Mesenteric fat pad (tissue), 1 donor: ENCODE measurements at regions not wholly inside any gene's neighbourhood (a gene's known extent, or its start where the extent isn't known, plus 50 kb on each side); places are given as distances from the start of the nearest gene placed in this dataset.

Experiments
- DNase-seq: peaks from one replicate; pipeline ENCODE4 v3.0.0-alpha.2; 2020; ENCODE audit warnings: low spot score
- donor health status: DM: yes; HTN: yes; CAD: no.

DNA sequence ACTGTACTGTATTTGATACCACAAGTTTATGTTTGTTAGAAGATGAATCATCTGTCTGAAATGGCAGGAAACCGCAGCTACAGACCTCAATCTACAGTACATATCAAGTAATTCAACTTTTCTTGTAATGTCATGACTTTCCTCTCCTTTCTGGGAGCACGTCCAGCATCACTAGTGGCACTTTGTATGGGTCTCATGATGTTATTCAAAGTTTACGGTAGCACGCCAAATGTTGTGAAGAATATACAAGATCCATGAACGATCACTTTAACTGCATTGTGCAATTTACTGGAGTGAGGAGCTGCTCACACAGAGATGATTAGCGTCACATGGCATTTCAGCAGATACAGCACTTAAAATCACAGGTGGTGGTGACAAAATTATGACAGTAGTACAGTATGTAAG is 257.8 kb upstream of the GNAI1 start:
- DNase-seq = no peak

DNA sequence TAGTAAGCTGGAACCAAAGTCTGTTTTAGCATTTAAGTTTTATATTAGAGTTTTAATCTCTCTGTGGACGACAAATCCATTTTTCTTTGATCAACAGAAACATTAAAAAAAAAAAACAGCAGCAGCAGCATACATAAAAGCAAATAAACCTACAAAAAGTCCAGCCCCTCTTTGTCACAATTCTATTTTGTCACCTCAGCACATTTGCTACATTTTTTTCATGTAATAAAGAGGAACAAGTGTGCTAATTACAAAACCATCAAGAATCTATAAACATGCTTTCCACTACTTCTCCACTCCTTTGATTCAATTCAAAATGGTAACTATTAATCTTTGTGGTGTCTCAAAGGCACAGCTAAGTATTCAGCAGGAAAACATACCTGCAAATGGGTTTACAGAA is 259.8 kb upstream of the GNAI1 start:
- no peak for DNase-seq

DNA sequence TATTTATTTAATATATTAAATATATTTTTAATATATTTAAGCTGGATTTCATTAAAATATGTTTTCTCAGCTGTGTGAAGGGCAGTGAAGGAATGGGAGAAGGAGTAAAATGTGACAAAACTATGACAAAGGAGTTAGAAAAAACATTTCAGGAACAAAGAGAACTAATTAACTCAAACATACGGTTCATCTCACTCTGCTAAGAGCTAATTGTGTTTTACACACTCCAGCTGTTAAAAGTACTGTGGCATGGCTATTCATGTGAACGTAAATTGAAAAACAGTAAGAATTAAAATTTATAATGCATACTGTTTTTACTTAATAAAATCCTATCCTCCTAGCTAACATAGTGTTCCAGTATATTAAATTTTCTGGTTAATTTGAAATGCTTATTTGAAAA is 262.5 kb upstream of the GNAI1 start:
- DNase-seq = no peak

DNA sequence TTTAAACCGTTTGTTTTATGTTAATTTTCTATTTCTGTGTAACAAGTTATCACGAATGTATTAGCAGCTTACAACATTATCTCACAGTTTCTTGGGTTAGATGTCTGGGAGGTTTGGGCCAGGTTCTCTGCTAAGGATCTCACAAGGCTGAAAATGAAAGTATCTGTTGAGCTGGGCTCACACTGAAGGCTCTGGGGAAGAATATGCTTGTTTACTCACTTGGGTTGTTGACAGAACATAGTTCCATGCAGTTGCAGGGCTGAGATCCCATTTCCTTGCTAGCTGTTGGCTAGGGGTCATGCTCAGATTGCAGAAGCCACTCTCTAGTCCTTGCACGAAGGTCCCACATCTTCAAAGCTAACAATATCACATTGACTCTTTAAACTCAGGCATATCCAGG is 266.6 kb upstream of the GNAI1 start:
- no peak for DNase-seq

DNA sequence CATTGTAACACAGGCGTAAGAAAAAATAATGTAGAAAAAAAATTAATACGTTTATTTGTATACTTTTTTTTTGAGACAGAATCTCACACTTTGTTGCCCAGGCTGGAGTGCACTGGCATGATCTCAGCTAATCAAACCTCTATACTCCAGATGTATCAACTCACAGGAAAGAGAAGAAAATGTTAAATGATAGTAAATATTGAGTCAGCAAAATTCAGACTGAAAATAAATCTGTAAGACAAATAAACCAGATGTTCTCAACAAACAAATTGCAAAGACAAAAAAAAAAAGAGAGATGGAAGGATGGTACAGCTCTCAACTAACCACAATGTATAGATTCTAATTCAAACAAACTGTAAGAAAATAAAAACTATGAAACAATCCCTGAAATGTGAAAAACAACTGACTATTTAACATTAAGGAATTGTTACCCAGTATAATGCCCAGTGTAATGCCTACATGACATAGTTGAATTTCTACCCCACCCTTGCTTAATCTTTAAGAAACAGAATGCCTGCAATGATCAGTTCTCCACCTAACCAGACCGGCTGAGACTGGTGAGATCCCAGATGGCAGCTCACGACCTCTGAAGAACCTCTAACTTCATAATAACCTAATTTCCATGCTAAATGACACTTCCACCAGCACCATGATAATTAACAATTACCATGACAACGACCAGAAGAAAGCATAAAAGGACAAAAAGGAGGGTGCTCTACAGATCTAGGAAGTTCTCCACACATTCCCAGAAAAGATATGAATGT is 272.0 kb upstream of the GNAI1 start:
- no peak for DNase-seq

DNA sequence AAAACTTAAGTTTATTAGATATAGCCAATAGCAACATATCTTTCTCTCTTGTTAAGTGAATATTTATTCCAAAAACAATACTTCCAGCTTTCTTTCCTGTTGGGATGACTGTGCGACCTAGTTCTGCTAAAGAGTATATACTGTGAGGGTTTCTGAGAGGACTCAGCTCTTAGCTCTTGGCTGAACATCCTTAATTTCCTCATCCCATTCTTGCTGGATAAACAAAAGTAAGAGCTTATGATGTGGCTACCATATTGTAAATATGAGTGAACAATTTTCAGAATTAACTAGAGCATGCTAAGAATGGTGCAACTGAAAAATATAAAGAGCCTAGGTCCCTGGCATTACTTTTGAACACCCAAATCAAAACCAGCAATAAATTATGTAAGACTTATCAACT is 279.5 kb upstream of the GNAI1 start:
- no peak for DNase-seq

DNA sequence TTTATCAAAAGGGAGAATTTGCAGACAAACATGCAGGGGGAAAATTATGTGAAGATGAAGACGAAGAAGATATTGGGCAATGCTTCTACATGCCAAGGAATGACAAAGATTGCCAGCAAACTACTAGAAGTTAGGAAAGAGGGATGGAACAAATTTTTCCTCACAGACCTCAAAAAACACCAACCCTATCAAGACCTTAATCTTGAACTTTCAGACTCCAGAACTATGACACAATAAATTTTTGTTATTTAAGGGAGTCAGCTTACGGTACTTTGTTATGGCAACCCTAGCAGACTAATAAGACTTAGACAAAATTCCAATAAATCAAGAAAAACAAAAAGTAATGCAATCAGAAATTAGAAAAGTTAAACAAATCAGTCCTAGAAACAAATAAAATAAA is 280.0 kb upstream of the GNAI1 start:
- DNase-seq = no peak

DNA sequence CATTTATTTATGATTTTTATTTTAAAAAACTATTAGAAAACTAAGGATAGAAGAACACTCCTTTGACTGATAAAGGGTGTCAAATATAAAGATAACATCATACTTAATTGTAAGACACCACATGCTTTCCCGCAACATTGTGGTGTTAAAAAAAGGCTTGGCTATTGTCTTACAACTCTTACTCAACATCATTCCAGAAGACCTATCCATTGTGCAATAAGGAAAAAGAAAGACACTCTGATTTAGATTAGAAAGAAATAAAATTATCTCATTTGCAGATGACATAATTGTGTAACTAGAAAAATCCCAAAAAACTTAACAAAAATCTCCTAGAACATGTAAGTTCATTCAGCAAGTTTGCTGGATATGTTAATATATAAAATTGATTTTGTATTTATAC is 296.7 kb upstream of the GNAI1 start:
- DNase-seq = no peak

DNA sequence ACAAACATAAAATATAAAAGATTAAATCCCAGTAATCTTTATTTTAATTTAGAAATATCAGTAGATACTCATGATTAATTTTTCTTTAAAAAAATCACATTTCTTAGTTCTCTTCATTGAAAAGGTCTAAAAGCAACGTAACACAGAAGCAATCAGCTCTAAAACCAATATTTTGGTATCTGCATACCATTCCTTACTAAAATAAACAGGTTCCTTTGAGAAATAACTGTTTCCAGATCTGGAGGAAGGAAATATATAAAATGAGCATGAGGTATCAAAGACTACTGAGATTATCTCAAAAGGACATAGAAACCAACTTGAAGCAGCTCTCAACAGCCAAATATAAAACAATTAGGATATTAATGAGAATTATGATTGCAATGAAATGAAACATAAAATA is 301.0 kb upstream of the GNAI1 start:
- DNase-seq = no peak

DNA sequence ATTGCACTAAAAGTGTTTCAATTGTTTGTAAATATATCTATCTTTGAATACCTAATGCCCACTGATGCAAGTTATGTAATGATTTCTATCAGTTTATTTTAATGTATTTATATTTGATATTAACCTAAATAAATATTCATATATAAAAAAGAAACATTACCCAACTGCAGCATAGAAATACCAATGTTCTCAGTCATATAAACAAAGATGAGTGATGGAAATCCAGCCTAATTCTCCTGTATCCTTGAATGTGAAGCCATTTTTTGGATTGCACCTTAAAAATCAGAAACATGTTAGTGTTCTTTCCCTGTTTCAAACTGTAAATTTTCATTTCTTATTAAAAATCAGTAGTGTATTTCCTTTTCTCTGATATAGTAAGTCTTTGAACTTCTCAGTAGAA is 305.8 kb upstream of the GNAI1 start:
- DNase-seq = no peak

DNA sequence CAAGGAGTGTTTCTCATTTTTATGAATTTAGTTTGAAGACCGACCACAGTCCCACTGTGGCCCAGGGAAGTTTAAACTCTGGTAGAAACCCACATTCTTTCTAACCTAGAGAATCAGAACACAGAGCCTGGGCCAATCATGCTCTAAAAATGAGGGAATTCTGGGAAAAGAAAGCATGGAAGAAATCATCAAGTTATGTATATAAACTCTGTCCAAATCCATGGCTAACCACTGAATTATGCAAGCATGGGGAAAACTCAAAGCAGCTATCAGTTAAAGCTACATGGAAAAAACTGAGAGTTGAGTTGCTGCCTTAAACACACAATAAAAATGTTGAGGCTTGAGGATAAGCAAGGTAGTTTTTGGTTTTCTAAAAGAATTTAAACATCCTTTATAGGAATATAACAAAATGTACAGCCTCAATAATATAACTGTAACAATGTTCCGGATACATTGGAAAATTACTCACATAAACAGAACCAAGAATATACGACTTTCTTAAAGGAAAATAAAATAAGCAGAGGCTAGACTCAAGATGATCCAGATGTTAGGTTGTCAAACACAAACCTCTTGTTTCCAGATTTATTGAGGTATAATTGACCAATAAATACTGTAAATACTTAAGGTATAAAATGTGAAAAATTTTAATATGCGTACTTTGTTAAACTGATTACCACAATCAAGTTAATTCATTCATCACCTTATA is 311.2 kb upstream of the GNAI1 start:
- no peak for DNase-seq

DNA sequence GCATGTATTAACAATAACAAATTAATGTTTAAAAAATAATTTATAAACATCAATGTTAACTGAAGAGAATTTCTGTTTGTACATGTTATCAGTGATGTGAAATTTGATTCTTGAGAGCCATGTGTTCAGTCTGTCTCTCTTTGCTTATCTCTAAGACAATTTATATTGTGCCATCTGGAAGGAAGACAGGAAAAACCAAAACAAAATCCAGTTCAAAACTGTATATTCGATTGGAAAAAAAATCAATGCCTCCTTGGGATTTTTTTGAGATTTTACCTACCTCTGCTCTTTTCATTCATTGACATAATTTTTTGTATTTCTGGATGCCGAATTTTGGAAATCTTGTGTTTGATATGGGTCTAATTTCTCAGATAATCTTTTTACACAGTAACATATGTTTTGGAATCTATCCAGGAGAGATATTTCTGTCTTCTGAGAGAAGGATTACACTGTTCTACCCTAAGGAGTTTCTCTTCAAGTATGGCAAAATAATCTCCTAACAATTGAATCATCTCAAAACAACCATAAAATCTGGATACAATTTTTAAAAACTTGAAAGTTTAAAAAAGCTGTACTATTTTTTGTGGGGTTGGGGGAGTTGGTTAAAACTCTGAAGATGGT is 311.9 kb upstream of the GNAI1 start:
- no peak for DNase-seq

DNA sequence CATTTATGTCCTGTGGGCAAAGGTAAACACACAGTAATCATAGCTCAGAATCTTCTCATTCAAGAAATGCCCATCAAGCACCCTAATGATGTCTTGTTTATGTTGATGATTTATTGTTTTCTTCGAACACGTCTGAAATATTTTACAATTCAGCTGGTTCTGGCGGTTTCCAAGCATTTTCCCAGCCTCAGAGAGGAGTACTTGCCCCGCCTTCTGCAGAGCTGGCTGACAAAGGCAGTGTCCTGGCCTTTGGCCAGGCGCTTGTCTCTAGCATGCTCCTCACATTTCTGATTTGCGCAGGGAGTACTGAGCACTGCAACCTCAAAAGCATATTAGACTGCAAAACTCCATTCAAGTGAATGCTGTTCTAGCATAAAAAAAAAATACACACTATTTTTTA is 314.2 kb upstream of the GNAI1 start:
- no peak for DNase-seq

DNA sequence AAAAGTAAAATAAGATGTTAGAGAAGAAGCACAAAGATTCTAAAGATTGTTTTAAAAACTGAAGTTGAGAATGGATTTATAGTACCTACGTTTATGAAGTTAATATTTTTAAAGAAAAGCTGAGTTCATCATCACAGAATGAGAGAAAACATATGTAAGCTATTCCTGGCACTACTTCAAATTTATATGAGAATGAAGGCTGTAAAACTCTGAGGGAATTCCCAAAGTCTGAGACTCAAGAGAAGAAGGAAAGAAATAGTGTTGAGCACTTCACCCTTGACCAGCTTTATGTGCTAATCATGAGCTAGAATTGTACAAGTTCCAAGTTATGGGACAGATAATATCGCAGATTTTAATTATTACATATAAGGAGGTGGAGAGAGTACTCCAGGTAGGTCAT is 323.7 kb upstream of the GNAI1 start:
- no peak for DNase-seq

DNA sequence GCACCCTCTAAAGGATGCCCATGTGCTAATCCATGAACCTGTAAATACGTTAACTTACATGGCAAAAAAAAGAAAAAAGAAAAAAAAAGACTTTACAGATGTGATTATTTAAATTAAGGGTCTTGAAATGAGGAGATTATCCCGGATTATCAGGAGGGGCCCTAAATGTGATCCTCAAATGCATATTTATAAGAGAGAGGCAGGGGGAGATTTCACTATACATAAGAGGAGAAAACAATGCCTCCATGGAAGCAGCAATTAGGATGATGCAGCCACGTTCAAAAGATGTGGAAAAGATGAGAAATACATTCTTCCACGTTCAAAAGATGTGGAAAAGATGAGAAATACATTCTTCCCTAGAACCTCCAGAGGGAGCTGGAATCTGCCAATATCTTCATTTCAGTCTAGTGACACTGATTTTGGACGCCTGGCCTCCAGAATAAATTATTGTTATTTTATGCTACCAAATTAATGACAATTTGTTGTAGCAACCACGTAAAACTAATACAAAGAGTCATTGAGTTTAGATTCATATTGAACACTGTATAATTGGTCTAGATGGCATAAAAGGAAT is 328.4 kb upstream of the GNAI1 start:
- DNase-seq = no peak

DNA sequence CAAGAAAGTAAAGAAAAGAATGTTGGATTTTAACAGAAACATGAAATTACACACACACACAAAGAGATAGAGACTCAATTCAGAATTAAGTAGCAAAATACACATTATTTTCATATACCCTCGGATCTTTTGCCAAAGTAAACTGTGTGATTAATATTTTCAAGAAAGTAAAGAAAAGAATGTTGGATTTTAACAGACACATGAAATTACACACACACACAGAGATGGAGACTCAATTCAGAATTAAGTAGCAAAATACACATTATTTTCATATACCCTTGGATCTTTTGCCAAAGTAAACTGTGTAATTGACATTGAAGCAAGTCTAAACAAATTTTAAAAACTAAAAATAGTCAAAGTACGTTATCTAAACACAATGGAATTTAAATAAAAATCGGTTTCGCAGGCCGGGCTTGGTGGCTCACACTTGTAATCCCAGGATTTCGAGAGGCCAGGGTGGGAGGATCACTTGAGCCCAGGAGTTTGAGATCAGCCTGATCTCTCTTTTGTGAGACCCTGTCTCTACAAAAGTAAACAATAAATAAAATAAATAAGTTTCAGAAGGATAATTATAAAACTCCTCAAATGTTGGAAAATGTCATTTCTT is 337.3 kb upstream of the MAGI2 start:
- no peak for DNase-seq

DNA sequence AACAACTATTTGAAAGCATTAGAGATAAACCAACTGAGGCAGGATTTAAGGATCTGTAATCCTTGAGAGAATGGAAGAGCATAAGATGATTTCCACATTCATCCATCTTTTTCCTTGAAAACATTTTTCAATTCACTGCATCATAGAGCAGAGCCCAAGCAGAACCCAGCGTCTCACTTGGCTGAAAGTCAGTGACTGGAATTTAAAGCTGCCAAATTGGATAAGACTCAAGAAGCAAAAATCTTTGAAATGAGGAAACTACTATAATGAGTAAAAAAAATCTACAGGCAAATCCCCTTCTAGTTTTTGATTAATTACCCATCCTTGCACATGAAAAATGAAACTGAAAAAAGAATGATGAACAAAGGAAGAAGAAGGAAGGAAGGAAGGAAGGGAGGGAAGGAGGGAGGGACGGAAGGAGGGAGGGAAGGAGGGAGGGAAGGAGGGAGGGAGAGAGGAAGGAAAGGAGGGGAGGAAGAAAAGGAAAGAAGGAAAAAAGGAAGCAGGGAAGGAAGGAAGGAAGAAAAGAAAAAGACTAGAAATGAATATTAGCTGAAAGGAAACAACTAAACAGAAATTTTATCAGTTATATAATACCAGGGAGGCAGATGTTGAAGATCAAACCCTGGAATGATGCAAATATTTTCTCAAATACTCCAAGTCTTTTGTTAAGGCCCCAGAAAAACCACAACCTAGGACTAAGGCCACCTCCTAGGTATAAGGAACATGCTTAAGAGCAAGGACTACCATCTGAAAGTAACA is 336.3 kb upstream of the MAGI2 start:
- DNase-seq = no peak

DNA sequence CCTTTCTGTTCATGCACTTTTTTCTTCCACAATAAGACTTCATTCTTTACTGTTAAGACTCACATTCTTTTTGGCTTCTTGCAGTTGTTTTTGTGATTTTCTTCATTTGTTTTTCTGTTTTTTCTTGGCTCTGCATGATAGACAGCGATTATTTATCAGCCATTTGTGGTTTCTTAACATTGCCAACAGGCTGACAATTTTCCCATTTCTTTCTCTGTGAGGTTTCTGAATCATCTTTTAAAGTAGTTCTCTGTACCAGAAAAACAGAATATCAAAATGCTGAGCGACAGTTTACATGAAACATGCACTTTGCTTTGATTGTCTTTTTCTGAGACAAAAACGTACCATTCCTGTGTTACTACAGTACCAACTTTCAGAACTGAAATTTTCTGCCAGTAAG is 334.2 kb upstream of the MAGI2 start:
- DNase-seq = no peak

DNA sequence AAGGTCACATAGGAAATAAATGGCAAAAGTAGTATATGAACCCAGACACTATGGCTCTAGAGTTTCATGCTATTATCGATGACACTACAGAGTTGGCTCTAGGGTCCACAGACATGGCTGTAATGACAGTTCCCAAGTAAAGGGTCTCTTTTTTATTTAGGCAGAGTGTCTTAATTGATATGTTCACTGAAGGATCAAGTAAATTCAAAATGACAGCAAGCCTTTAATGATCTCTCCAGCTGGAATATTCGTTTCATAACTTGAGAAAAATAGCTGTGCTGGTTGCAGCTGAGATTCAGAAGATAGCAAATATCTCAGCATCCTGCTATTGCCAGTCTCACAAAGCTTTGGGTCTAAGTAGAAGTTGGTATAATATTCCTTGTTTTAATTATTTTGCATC is 333.6 kb upstream of the MAGI2 start:
- no peak for DNase-seq

DNA sequence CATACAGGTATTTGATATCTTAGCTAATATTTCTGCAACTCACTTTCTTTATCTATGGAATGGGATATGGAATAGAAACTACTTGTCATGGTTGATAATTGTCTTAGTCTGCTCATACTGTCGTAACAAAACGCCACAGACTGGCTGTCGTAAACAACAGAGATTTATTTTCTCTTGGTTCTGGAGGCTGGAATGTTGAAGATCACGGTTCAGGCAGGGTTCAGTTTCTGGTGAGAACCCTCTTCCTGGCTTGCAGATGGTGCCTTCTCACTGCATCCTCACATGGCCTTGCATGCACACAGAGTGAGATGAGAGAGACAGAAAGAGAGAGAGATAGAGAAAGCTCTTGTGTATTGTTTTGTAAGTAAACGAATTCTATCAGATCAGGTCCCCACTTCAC is 332.7 kb upstream of the MAGI2 start:
- no peak for DNase-seq

DNA sequence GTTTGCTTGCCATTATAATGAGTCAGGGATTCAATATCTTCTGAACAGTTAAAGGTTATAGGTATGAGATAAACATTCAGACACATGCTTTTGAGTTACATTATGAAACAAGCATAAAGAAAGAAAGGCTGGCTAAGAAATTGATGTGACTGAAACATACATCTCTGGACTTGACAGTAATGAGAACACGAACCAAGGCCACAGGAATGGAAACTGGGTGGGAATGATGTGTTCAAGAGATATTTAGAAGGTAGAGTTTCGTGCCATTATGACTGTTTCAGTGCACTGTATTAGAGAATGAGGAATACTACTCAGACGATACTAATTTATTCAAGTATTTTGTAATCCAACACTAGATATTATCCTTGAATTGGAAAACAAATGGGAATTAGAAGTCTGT is 332.1 kb upstream of the MAGI2 start:
- no peak for DNase-seq
